ENCODE measurements at regions not wholly inside any gene's neighbourhood (a gene's known extent, or its start where the extent isn't known, plus 50 kb on each side); places are given as distances from the start of the nearest gene placed in this dataset.
A peak's percentile ranks its signal among the peaks of the same experiment; 100 is the strongest.

DNA sequence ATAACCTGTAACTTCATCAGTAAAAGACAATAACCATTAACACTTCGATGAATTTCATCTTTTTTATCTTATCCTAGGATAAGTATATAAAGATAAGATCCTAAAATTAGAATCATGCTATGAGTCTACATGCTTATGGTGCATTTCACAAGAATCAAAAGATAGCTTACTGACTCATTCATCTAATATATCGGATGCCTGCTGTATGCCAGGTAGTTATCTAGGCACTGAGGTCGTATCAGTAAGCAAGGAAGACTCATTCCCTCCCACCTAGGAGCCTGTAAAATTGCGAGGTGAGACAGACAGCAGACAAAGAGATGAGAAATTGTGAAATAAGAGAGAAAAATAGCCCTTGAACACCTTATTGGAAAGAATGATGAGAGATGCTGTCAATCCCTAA lies 240.6 kb upstream of the ADAMTSL1 start:
- no peak for DNase-seq (ENCODE audit: low spot score)

DNA sequence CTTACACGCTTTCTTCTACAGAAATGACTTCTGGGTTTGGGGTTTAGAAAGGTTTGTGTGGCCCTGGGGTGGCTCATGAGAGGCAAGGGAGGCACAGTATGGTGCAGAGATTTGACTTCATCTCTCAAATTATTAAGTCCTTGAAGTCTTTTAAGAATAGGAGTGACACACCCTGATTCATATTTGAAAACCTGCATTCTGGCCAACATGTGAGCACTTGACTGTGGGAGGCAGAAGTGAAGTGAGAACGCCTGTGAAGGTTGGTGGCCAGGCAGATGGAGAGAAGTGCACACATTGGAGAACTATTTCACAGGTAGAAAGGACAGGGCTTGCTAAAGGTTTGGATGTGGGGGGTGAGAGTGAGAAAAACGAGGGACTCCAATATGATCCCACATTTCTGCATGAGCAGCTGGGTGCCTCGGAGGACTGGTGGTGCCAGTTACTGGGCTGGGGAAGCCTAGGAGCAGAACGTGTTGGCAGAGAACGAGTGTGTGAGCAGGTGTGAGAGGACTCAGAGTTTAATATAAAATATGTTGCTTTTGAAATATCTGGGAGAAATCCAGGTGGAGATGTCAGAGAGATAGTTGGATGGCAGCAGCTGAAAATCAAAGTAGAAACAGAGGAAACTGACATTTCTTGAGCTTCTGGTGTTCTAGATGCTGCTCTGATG lies 240.0 kb upstream of the ADAMTSL1 start:
- no peak for DNase-seq (ENCODE audit: low spot score)

DNA sequence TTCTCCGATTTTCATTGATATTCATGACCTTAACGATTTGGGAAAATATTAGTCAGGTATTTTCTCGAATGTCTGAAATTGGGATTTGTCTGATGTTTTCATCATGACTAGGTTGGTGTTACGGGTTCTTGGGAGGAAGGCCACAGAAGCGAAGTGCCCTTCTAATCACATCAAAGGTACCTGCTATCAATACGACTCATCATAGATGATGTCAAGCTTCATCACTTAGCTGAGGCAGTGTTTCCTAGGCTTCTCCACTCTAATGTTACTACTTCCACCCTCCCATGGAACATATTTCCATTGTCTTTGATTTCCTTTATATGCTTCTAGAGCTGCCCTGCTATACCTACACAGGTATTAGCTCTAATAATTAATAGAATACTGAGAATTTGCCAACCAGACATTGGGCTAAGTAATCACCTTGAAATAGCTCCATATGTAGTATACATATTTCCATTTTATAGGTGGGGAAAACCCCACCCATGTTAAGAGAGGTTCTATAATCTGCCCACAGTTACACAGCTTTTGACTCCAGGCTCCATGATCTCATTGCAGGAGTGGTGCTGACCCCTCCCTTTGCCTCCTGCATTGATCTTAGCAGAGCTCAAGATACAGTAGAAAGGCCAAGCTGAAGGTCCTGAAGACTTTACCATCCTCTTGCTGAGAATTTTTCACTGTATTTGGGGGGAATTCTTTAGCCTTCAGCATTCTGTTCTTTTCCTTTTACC lies 238.6 kb upstream of the ADAMTSL1 start:
- DNase-seq (ENCODE audit: low spot score) = no peak

DNA sequence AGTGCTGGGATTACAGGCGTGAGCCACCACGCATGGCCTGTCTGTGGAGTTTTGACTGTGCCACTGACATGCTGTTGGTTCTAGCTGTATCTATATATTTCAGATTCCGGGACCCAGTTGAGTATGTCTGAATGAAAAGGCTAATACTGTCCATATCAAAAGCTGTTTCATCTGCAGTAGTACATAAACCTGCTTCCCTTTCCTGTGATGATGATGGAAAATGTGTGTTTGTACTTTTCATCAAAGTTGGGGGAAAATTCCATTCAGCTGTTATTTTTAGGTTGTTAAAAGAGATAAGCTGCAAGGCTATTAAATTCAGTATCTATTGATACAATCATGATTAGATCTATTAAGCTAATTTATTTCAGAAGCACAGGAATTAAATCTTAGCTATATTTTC lies 237.6 kb upstream of the ADAMTSL1 start:
- no peak for DNase-seq (ENCODE audit: low spot score)

DNA sequence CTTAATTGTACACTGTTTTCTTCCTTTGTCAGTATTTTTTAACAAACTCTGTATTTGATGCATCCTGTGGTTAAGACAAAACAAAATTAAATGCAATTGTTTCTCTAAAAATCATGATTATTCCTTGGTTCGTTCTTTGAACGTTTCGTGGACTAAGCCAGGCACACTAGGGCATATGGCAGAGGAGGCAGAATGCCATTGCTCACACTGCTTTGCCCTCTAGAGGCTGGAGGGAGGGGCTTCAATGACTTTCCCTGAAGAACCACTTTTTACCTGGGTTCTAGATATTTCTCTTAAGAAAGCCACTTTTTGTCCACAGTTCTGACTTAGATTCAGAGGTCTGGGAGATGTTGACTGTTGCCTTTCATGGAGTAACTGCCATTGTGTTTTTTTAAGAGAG lies 236.2 kb upstream of the ADAMTSL1 start:
- no peak for DNase-seq (ENCODE audit: low spot score)

DNA sequence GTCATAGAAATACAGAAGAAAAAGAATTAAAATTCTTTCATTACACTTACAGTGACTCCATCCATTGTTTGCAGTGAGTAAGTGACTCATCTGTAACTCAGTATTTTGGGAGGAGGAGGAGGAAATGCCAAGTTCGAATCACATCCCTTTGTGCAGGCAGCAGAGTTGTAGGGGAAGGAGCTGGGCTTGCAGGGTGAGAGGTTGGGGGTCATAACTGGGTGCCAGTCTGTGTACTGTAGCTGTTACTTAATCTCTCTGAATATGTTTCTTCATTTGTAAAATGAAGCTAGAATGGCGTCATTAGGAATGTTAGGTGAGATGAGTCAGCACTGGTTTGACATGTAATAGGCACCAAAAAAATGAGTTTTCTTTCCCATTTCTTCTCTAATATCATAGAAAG lies 235.7 kb upstream of the ADAMTSL1 start:
- no peak for DNase-seq (ENCODE audit: low spot score)

DNA sequence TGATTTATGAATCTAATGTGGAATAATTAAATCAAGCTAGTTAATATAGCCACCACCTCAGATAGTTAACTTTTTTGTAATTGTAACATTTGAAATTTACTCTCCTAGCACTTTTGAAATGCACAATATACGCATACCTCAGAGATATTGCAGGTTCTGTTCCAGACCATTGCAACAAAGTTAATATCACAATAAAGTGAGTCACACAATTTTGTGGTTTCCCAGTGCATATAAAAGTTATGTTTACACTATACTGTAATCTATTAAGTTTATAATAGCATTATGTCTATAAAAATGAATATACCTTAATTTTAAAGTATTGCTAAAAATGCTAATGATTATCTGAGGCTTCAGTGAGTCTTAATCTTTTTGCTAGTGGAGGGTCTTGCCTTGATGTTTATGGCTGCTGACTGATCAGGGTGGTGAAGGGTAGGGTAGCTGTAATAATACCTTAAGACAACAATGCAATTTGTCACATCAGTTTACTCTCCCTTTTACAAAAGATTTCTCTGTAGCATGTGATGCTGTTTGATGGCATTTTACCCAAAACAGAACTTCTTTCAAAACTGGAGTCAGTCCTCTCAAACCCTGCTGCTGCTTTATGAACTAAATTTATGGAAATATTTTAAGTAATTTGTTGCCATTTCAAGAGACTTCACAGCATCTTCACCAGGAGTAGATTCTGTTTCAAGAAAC lies 235.1 kb upstream of the ADAMTSL1 start:
- no peak for DNase-seq (ENCODE audit: low spot score)

DNA sequence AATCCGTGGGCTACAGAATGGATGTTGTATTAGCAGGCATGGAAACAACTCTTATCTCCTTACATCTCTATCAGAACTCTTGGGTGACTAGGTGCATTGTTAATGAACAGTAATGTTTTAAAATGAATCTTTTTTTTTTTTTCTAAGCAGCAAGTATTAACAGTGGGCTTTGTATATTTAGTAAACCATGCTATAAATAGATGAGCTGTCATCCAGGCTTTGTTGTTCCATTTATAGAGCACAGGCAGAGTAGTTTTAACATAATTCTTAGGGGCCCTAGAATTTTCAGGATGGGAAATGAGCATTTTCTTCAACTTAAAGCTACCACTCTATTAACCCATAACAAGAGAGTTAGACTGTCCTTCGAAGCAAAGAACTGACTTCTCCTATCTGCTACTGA lies 233.7 kb upstream of the ADAMTSL1 start:
- no peak for DNase-seq (ENCODE audit: low spot score)

DNA sequence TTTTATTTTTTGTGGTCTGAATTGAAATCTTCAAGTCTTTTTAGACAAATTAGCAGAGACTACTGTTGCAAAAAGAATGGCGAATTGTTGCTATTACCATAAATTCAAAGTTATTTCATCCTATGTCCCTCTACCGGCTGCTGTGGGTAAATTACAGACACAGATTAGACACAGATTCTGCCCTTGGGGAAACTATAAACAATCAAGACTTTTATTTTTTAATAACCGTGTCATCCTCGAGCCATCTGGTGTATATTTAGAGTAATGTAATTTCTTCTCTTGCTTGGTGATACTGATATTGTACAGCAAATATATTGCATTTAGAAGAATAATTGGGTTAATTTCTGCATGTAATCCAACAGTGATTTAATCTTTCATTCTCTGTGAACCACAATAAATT lies 228.0 kb upstream of the ADAMTSL1 start:
- no peak for DNase-seq (ENCODE audit: low spot score)

DNA sequence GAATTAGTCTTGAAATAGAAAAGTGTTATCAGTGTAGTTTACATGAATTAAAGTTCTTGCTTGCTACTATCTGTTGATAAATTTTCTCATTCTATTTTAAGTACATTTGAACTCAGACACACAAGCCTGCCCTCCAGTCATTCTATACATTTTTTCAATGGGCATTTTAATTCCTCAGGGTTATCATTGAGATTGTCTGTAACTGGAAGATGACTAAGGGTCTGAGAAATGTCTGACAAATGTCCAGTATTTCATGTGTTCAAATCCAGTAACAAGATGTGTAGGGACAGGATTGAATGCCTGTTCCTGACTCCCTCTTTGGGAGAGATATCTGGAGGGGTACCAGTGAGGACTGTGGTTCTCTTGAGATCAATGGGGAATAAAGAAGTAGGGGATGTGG lies 223.9 kb upstream of the ADAMTSL1 start:
- DNase-seq (ENCODE audit: low spot score) = no peak

DNA sequence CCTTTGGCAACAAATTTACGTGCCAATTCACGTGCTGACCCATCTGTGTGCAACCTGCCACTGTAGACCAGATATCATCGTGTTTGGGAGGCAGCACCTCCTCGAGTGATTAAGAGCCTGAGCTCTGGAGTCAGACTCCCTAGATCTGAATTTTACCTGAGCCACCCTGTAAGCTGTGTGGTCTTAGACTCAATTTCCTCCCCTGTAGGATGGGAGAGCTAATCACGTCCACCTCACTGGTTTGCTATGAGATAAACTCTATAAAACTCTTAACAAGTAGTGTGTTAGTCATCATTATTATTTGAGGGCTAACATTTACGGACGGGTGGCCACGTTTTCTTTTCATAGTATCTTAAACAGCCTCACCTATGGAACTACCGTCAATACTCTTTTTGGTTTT lies 220.0 kb upstream of the ADAMTSL1 start:
- no peak for DNase-seq (ENCODE audit: low spot score)

DNA sequence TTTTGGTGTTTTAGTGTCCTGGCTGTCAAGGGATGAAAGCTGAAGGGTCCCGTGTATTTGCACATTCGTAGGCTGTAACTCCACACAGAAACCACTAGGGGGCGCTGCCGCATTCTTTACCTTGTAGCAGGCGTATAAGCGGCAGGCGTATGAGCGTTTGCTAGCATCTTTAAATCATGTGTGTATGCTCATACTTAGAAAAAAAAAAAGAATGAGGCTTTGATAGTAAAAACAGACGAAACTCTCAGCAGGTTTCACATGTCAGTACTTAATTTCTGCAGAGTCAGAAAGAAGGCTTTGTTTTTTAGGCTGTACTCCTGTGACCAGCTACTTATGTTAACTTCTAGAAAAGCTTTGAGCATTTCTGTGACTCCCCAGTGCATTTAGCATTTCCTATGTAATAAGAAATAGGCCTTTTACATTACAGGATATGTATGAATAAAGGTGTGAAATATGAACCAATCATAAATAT lies 218.8 kb upstream of the ADAMTSL1 start:
- DNase-seq (ENCODE audit: low spot score) = peak; percentile 24

DNA sequence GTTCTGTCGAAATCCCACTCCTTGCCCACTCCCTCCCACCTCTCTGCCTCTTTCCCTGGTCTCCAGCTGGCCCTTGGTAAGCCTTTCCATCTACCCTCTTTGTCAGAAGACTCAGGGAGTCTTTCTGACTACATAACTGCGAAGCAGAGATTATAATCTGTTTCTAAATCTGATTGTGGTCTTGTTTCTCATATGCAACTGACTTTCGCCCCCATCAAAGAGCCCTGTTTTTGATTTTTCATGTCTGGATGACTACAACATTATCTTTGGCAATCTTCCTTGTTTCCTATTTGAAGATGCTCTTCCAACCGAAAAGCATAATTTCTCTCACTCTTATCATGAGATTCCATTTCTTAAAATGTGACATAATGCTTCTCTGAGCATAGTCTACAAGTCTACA lies 218.2 kb upstream of the ADAMTSL1 start:
- DNase-seq (ENCODE audit: low spot score) = no peak

DNA sequence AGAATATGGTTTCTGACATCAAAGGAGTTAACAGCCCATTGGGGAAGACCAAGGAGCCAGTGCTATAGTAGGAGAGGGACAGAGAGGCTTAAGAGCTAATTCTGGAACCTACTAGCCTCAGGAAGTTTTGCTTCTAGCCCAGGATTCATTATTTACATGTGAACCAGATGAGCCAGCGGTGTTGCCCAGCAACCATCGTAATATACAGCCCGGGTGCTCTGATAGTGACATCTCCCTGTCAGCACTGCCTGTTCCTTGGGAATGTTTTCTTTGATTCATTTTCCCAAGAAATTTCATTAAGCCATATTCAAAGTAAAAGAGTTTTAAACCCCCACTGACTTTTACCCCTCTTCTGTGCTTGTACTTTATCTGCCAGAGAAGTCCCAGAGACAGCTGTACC lies 217.4 kb upstream of the ADAMTSL1 start:
- DNase-seq (ENCODE audit: low spot score) = no peak

DNA sequence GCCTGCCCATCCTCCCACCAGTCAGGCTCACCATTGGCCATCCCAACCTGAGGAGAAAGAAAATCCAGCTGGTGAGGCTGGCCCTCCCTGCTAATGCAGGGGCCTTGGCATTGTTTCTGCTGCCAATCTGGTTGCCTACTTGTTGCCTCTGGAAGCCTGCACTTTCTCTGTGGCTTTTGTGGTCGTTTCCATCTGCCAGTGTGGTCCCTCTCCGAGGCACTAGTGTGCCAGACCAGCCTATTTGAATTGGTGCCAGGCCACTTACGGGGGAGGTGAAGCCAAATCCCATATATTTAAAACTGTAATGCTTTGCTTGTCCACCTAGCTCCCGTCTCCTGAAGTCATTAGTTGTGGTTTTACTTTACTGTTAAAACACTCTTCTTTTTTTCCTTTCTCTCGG lies 213.4 kb upstream of the ADAMTSL1 start:
- no peak for DNase-seq (ENCODE audit: low spot score)

DNA sequence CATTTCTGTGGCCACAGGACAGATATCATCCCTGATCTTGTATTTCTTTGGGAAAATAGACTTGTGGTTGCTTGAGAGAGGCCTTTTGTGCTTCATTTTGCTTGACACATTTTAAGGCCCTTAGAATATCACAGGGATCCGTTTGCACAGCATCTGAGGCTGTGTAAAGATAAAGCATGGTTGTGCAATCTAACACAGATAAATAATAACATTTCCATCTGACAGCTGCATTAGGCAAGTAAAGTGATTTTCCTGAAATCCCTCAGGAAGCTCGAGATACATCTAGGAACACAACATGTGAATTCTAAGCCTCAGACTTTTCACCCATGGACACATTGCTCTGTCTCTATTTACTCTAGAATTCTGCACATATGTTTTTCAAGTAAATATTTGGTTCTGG lies 212.8 kb upstream of the ADAMTSL1 start:
- DNase-seq (ENCODE audit: low spot score) = no peak

DNA sequence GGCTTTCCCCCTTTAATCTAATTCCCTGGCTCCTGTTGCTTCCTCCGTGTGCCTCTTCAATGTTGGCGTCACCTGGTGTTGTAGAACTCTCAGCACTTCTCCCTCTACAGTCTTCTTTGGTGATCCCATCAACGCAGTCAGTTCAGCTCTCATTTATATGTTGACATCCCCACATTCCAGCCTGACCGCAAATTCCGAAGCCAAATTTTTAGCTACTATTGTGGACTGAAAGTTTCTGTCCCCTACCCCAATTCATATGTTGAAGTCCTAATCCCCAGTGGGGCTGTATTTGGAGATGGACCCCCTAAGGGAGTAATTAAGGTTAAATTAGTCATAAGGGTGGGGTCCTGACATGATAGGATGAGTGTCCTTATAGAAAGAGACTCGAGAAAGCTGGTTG lies 210.6 kb upstream of the ADAMTSL1 start:
- no peak for DNase-seq (ENCODE audit: low spot score)

DNA sequence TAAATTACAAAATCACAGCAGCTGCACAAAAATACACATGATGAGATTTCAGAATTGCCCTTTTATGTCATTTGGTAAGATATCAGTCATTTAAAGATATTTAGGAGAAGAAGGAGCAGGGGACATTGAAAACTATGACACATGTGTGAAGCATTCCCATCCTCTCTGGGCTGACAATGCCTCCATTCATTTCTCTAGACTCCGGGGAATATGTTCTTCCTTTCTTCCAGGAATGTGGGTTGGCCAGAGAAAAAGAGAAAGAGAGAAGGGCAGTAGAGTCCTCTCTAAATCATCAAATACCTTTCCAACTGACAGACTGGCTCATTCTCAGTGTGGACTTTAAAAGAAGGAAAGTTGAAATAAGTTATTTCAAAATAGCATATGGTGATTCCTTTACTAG lies 205.6 kb upstream of the ADAMTSL1 start:
- DNase-seq (ENCODE audit: low spot score) = no peak

DNA sequence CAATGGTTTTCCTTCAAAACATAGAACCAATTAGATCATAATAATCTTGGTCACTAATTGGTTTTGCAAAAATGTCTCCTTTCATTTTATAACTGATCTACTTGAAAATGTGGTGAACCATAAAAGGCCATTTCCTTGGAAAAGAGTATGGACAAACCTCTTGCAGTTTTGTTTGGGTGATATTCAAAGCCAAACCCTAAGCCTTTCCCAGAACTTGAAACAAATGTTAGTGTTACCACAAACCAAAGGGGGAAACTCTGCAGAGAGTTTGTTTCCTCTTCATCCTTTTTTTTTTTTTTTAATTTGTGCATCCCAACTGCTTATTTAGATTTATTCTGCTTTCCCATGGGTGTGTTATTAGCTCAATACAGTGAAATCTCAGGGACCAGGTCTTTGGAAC lies 204.4 kb upstream of the ADAMTSL1 start:
- no peak for DNase-seq (ENCODE audit: low spot score)

DNA sequence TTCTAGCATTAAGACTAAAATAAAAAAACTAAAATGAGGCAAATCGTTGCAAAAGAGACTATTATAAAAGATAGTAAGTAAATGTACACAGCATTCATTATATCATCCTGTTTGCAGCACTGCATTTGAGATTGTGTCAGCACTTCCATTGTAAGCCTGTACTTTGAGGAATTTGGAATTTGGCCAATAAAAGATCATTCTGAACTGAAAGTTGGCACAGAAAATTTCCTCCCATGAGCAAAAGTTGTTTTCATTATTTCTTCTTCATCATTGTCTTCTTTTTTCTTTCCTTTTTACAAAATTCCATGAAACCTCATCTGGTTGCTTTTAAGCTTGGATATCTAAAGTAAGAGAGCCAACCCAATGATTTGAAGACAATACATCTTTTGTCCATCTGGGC lies 199.3 kb upstream of the ADAMTSL1 start:
- DNase-seq (ENCODE audit: low spot score) = no peak

DNA sequence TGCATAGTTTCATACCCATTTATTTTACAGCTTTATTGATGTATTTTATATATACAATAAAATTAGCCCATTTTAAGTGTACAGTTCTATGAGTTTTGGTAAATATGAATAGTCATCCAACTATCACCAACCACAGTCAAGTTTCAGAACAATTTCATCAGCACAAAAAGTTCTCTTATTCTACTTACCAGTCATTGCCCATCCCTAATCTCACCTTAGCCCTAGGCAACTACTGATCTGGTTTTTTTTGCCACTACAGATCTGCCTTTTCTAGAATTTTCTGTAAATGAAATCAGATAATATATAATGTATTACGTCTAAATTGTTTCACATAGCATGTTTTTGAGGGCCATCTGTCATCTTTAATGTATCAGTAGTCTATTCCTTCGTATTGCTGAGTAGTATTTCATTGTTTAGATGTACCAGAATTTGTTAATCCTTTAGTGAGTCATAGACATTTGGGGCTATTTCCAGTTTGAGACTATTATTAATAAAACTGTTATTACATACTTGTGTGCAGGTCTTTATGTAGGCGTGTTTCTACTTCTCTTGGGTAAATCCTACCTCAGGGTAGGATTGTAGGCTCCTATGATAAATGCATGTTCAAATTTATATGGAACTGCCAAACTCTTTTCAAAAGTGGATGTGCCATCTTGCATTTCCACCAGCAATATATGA lies 198.5 kb upstream of the ADAMTSL1 start:
- DNase-seq (ENCODE audit: low spot score) = no peak

DNA sequence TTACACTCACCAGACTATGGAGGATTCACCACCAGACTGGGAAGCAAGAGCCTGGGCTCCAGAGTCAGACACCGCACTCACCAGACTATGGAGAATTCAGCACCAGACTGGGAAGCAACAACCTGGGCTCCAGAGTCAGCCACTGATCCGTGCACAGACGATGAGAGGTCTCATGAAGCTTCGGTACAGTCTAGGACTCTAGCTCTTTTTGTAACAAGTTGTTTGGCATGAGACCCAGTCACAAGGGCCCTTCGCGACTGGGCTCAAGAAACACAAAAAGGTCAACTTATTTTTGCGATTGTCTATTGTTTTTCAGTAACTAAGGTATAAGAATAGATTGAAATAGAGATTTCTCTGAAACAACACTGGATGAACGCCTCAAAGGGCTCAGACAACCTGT lies 192.7 kb upstream of the ADAMTSL1 start:
- DNase-seq (ENCODE audit: low spot score) = no peak

DNA sequence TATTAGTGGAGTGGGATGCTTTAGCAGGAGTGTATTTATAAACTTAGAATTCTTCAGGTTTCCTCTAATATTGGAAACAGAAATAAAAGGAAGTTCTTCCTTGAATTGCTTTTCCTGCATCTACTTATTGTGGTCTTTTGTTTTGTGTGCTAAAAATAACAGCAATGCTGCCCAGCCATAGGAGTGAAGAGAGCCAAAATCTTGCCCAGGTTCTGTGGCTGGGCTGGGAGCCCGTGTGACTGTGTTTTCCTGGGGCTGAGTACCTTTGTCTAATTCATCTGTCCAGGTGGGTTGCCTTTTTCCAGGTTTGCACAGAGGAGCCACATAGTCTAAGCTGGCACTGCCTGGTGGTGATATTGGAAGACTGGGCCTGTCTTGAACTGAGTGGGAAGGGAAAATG lies 179.7 kb upstream of the ADAMTSL1 start:
- DNase-seq (ENCODE audit: low spot score) = no peak
